ENCODE measurements at regions not wholly inside any gene's neighbourhood (a gene's known extent, or its start where the extent isn't known, plus 50 kb on each side); places are given as distances from the start of the nearest gene placed in this dataset.

- ATAC-seq, result no peak
- intact Hi-C loops (cut with DNase I), result no loop called here
- DNase-seq (ENCODE audit: missing footprints), result no peak
Measured at GRCh38 chr9:113646946-113647914, 183.7 kb downstream of the RGS3 start.

GRCh38 chr9:113648048-113648447 is 184.5 kb downstream of the RGS3 start:
- DNase-seq (ENCODE audit: missing footprints), result no peak
- intact Hi-C loops (cut with DNase I), result loop anchor here (2.0 kb wide), 1 partner anchor 19 kb away; no protein-coding TSS in a partner anchor
- ATAC-seq, result no peak

- ATAC-seq, result no peak
- intact Hi-C loops (cut with DNase I), result loop anchor here (2.0 kb wide), 1 partner anchor 20 kb away; no protein-coding TSS in a partner anchor
- DNase-seq (ENCODE audit: missing footprints), result no peak
Measured at GRCh38 chr9:113648586-113648985, 185.1 kb downstream of the RGS3 start.

GRCh38 chr9:113649054-113649453 is 185.5 kb downstream of the RGS3 start:
- ATAC-seq, result peak; percentile 90
- intact Hi-C loops (cut with DNase I), result loop anchor here (2.0 kb wide), 1 partner anchor 20 kb away; no protein-coding TSS in a partner anchor

GRCh38 chr9:113649855-113650206 is 186.3 kb downstream of the RGS3 start:
- intact Hi-C loops (cut with DNase I), result loop anchor here (2.0 to 10.0 kb wide), 2 partner anchors 21 to 375 kb away; partner anchors contain the start of genes CDC26 and PRPF4
- no peak for ATAC-seq
- DNase-seq (ENCODE audit: missing footprints), result no peak

More at GRCh38 chr9:113649054-113649453, 185.5 kb downstream of the RGS3 start:
- peak; percentile 85 for DNase-seq (ENCODE audit: missing footprints)

GRCh38 chr9:113650207-113651131 is 186.9 kb downstream of the RGS3 start:
- no peak for DNase-seq (ENCODE audit: missing footprints)
- intact Hi-C loops (cut with DNase I), result loop anchor here (10.0 kb wide), 1 partner anchor 376 kb away; the partner anchor contains the start of genes CDC26 and PRPF4
- no peak for ATAC-seq

- DNase-seq (ENCODE audit: missing footprints) (no peak), ATAC-seq (no peak)
- intact Hi-C loops (cut with DNase I), result loop anchor here (10.0 kb wide), 1 partner anchor 377 kb away; the partner anchor contains the start of genes CDC26 and PRPF4
Measured at GRCh38 chr9:113651896-113652295, 188.4 kb downstream of the RGS3 start.

- intact Hi-C loops (cut with DNase I), result loop anchor here (10.0 kb wide), 1 partner anchor 378 kb away; the partner anchor contains the start of genes CDC26 and PRPF4
- ATAC-seq (no peak), DNase-seq (ENCODE audit: missing footprints) (no peak)
Measured at GRCh38 chr9:113652355-113653152, 189.0 kb downstream of the RGS3 start.

- no peak for DNase-seq (ENCODE audit: missing footprints)
- intact Hi-C loops (cut with DNase I), result loop anchor here (2.0 to 10.0 kb wide), 2 partner anchors 33 to 379 kb away; partner anchors contain the start of genes CDC26 and PRPF4
- no peak for ATAC-seq
Measured at GRCh38 chr9:113653746-113654604, 190.4 kb downstream of the RGS3 start.

- DNase-seq (ENCODE audit: missing footprints) (peak; percentile 84), ATAC-seq (peak; percentile 79)
- intact Hi-C loops (cut with DNase I), result loop anchor here (1.0 to 10.0 kb wide), 4 partner anchors 34 to 380 kb away; partner anchors contain the start of genes ALAD, CDC26 and PRPF4
Measured at GRCh38 chr9:113654605-113655428, 191.3 kb downstream of the RGS3 start.

GRCh38 chr9:113656771-113657670 is 193.5 kb downstream of the RGS3 start:
- intact Hi-C loops (cut with DNase I), result loop anchor here (5.0 to 10.0 kb wide), 2 partner anchors 255 to 382 kb away; partner anchors contain the start of genes ALAD, CDC26 and PRPF4
- no peak for DNase-seq (ENCODE audit: missing footprints)
- no peak for ATAC-seq

- intact Hi-C loops (cut with DNase I), result loop anchor here (2.0 to 10.0 kb wide), 4 partner anchors 213 to 383 kb away; partner anchors contain the start of genes ALAD, CDC26 and PRPF4
- peak; percentile 72 for ATAC-seq
- DNase-seq (ENCODE audit: missing footprints), result peak; percentile 84
Measured at GRCh38 chr9:113657765-113658544, 194.4 kb downstream of the RGS3 start.

- intact Hi-C loops (cut with DNase I), result loop anchor here (2.0 to 10.0 kb wide), 4 partner anchors 214 to 384 kb away; partner anchors contain the start of genes ALAD, CDC26 and PRPF4
- DNase-seq (ENCODE audit: missing footprints), result no peak
- no peak for ATAC-seq
Measured at GRCh38 chr9:113658545-113658895, 195.0 kb downstream of the RGS3 start.

GRCh38 chr9:113659039-113659438 is 195.5 kb downstream of the RGS3 start:
- ATAC-seq (no peak), DNase-seq (ENCODE audit: missing footprints) (no peak)
- intact Hi-C loops (cut with DNase I), result loop anchor here (2.0 to 10.0 kb wide), 4 partner anchors 214 to 384 kb away; partner anchors contain the start of genes ALAD, CDC26 and PRPF4

Data from Right ventricle myocardium inferior (tissue), 1 donor.